ENCODE measurements at regions not wholly inside any gene's neighbourhood (a gene's known extent, or its start where the extent isn't known, plus 50 kb on each side); places are given as distances from the start of the nearest gene placed in this dataset.

- DNase-seq (ENCODE audit: low read depth): no peak
- no peak for TF ChIP-seq CTCF (IDR thresholded peaks at IDR 0.05; ENCODE audit: low read length, missing control alignments)
- H3K4me3 ChIP-seq (replicated peaks; ENCODE audit: low read depth, low read length): no peak overlapping the region
Observed at GRCh38 chr2:228407821-228408220, 226.3 kb upstream of the SPHKAP start.

- TF ChIP-seq CTCF (IDR thresholded peaks at IDR 0.05; ENCODE audit: low read length, missing control alignments): no peak
- DNase-seq (ENCODE audit: low read depth): no peak
Observed at GRCh38 chr2:228401065-228401912, 219.8 kb upstream of the SPHKAP start.

GRCh38 chr2:228387776-228388175, 206.3 kb upstream of the SPHKAP start:
- no peak for TF ChIP-seq CTCF (IDR thresholded peaks at IDR 0.05; ENCODE audit: low read length, missing control alignments)
- no peak for DNase-seq (ENCODE audit: low read depth)
- H3K4me3 ChIP-seq (replicated peaks; ENCODE audit: low read depth, low read length): no peak overlapping the region

More at GRCh38 chr2:228401065-228401912, 219.8 kb upstream of the SPHKAP start:
- H3K4me3 ChIP-seq (replicated peaks; ENCODE audit: low read depth, low read length): no peak overlapping the region

- no peak for DNase-seq (ENCODE audit: low read depth)
- TF ChIP-seq CTCF (IDR thresholded peaks at IDR 0.05; ENCODE audit: low read length, missing control alignments): no peak
- H3K4me3 ChIP-seq (replicated peaks; ENCODE audit: low read depth, low read length): no peak overlapping the region
Observed at GRCh38 chr2:228378696-228379425, 197.4 kb upstream of the SPHKAP start.

- TF ChIP-seq CTCF (IDR thresholded peaks at IDR 0.05; ENCODE audit: low read length, missing control alignments): no peak
- H3K4me3 ChIP-seq (replicated peaks; ENCODE audit: low read depth, low read length): no peak overlapping the region
- DNase-seq (ENCODE audit: low read depth): no peak
Observed at GRCh38 chr2:228378233-228378632, 196.7 kb upstream of the SPHKAP start.

- no peak for TF ChIP-seq CTCF (IDR thresholded peaks at IDR 0.05; ENCODE audit: low read length, missing control alignments)
- no peak overlapping the region for H3K4me3 ChIP-seq (replicated peaks; ENCODE audit: low read depth, low read length)
- no peak for DNase-seq (ENCODE audit: low read depth)
Observed at GRCh38 chr2:228377533-228377932, 196.0 kb upstream of the SPHKAP start.

Data from fibroblast of pulmonary artery (primary cell).